ENCODE measurements at regions not wholly inside any gene's neighbourhood (a gene's known extent, or its start where the extent isn't known, plus 50 kb on each side); places are given as distances from the start of the nearest gene placed in this dataset.

DNA sequence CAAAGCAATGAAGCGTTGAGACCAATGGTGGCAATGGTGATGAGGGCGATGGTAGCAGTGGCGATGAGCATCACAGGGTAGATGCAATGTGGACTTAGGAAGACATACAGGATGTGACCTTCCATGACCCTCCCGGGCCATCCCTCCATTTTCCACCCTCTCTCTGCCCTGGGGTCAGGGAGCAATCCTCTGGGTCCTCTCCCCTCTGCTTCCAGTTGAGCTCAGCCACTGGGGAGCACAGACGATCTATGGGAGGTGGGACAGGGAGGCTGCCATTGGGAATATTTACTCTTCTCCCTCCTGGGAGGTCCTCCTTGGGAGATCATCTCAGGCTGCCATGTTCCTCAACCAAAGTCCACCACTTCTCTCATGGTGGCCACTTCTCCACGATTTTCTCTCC is 260.7 kb upstream of the FOXF1 start:
- H3F3A ChIP-seq (ENCODE audit: insufficient read depth, low read length) = no peaks in the 10 kb centered on the region
- no peak for DNase-seq
- no peaks in the 10 kb centered on the region for H3K79me2 ChIP-seq (ENCODE audit: low read length)
- H3K9me2 ChIP-seq (replicated peaks; ENCODE audit: insufficient read depth, low read length) = no peaks in the 10 kb centered on the region
- no peaks in the 10 kb centered on the region for H3K4me1 ChIP-seq (ENCODE audit: low read length)
- H3K4me2 ChIP-seq (ENCODE audit: low read depth, low read length) = no peak overlapping the region
- no peaks in the 10 kb centered on the region for H4K20me1 ChIP-seq (ENCODE audit: insufficient read depth, low read length)
- no peaks in the 10 kb centered on the region for H3K9me3 ChIP-seq (replicated peaks; ENCODE audit: insufficient read depth, low read length)
- H3K9ac ChIP-seq (ENCODE audit: low read length) = no peak overlapping the region
- H3K4me3 ChIP-seq (ENCODE audit: low read length) = no peak overlapping the region
- no peak overlapping the region for H2AFZ ChIP-seq (ENCODE audit: low read length)
- no peak overlapping the region for H3K27ac ChIP-seq (ENCODE audit: low read length)
- TF ChIP-seq, protein P1, sequence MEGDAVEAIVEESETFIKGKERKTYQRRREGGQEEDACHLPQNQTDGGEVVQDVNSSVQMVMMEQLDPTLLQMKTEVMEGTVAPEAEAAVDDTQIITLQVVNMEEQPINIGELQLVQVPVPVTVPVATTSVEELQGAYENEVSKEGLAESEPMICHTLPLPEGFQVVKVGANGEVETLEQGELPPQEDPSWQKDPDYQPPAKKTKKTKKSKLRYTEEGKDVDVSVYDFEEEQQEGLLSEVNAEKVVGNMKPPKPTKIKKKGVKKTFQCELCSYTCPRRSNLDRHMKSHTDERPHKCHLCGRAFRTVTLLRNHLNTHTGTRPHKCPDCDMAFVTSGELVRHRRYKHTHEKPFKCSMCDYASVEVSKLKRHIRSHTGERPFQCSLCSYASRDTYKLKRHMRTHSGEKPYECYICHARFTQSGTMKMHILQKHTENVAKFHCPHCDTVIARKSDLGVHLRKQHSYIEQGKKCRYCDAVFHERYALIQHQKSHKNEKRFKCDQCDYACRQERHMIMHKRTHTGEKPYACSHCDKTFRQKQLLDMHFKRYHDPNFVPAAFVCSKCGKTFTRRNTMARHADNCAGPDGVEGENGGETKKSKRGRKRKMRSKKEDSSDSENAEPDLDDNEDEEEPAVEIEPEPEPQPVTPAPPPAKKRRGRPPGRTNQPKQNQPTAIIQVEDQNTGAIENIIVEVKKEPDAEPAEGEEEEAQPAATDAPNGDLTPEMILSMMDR (IDR thresholded peaks at IDR 0.05; ENCODE audit: low read length) = no peak
- no peak for TF ChIP-seq EZH2phosphoT487 (IDR thresholded peaks at IDR 0.05; ENCODE audit: low read length)
- TF ChIP-seq EZH2 (optimal IDR thresholded peaks at IDR 0.05; ENCODE audit: low read depth, low read length) = no peak
- no peaks in the 10 kb centered on the region for H3K36me3 ChIP-seq (replicated peaks; ENCODE audit: insufficient read depth, low read length)
- peaks cover 8% of the 10 kb centered on the region for H3K27me3 ChIP-seq (replicated peaks; ENCODE audit: insufficient read depth, low read length)

DNA sequence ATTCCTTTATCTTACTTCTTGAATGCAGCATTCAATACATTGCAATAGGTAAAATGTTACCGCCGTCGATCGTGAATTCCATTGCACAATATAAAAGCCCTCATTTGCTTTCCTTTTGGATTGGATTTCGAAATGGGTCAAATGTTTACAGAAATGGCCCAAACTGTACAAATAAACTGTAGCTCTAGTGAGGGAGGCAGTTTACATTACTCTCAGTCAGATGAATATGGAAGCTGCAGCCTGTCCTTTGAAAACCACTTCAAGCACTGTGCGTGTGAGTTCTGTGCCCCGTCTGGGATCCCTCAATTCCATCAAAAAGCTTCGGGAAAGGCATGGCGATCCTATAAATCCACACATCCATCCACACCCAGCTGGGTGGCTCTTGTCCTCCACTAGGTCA is 258.6 kb upstream of the FOXF1 start:
- no peaks in the 10 kb centered on the region for H3K4me1 ChIP-seq (ENCODE audit: low read length)
- no peaks in the 10 kb centered on the region for H3K79me2 ChIP-seq (ENCODE audit: low read length)
- H3K9me3 ChIP-seq (replicated peaks; ENCODE audit: insufficient read depth, low read length) = no peaks in the 10 kb centered on the region
- TF ChIP-seq, protein P1 (IDR thresholded peaks at IDR 0.05; ENCODE audit: low read length) = no peak
- no peak for TF ChIP-seq EZH2 (optimal IDR thresholded peaks at IDR 0.05; ENCODE audit: low read depth, low read length)
- no peak for TF ChIP-seq EZH2phosphoT487 (IDR thresholded peaks at IDR 0.05; ENCODE audit: low read length)
- no peak overlapping the region for H3K4me3 ChIP-seq (ENCODE audit: low read length)
- H3K9me2 ChIP-seq (replicated peaks; ENCODE audit: insufficient read depth, low read length) = no peaks in the 10 kb centered on the region
- no peaks in the 10 kb centered on the region for H3F3A ChIP-seq (ENCODE audit: insufficient read depth, low read length)
- H3K4me2 ChIP-seq (ENCODE audit: low read depth, low read length) = no peak overlapping the region
- H3K27ac ChIP-seq (ENCODE audit: low read length) = no peak overlapping the region
- H3K36me3 ChIP-seq (replicated peaks; ENCODE audit: insufficient read depth, low read length) = no peaks in the 10 kb centered on the region
- H2AFZ ChIP-seq (ENCODE audit: low read length) = no peak overlapping the region
- no peaks in the 10 kb centered on the region for H4K20me1 ChIP-seq (ENCODE audit: insufficient read depth, low read length)
- H3K9ac ChIP-seq (ENCODE audit: low read length) = no peak overlapping the region
- peaks cover 9% of the 10 kb centered on the region for H3K27me3 ChIP-seq (replicated peaks; ENCODE audit: insufficient read depth, low read length)
- DNase-seq = no peak

DNA sequence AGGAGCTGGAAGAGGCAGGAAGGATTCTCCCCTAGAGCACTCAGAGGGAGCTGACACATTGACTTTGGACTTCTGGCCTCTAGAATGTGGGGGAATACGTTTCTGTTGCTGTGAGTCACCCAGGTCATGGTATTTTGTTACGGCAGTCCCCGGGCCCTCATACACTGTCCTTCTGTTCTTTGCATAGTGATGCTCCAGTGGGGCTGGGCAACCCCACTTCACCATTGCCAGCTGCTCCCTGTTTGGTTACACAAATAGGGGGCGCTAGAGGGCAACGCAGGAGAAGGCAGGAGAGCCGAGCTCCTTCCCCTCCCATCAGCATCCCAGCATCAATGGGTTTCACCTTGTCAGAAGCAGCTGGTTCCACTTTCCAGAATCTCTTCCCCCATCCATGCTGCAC is 257.7 kb upstream of the FOXF1 start:
- Histone ChIP-seq H3K9ac (ENCODE audit: low read length) (no peak overlapping the region), H3K79me2 (ENCODE audit: low read length) (no peaks in the 10 kb centered on the region), H3K9me2 (replicated peaks; ENCODE audit: insufficient read depth, low read length) (no peaks in the 10 kb centered on the region), H3F3A (ENCODE audit: insufficient read depth, low read length) (no peaks in the 10 kb centered on the region), H3K4me3 (ENCODE audit: low read length) (no peak overlapping the region), H2AFZ (ENCODE audit: low read length) (no peak overlapping the region), H3K9me3 (replicated peaks; ENCODE audit: insufficient read depth, low read length) (no peaks in the 10 kb centered on the region), H4K20me1 (ENCODE audit: insufficient read depth, low read length) (no peaks in the 10 kb centered on the region), H3K27me3 (replicated peaks; ENCODE audit: insufficient read depth, low read length) (peaks cover 3% of the 10 kb centered on the region; the same call in 1 of the 2 replicates), H3K27ac (ENCODE audit: low read length) (no peak overlapping the region), H3K4me1 (ENCODE audit: low read length) (no peaks in the 10 kb centered on the region), H3K36me3 (replicated peaks; ENCODE audit: insufficient read depth, low read length) (no peaks in the 10 kb centered on the region), H3K4me2 (ENCODE audit: low read depth, low read length) (no peak overlapping the region)
- TF ChIP-seq, protein P1 (IDR thresholded peaks at IDR 0.05; ENCODE audit: low read length) = no peak
- TF ChIP-seq EZH2phosphoT487 (IDR thresholded peaks at IDR 0.05; ENCODE audit: low read length) (no peak), EZH2 (optimal IDR thresholded peaks at IDR 0.05; ENCODE audit: low read depth, low read length) (no peak)
- DNase-seq = no peak
